ENCODE measurements at regions not wholly inside any gene's neighbourhood (a gene's known extent, or its start where the extent isn't known, plus 50 kb on each side); places are given as distances from the start of the nearest gene placed in this dataset.

DNA sequence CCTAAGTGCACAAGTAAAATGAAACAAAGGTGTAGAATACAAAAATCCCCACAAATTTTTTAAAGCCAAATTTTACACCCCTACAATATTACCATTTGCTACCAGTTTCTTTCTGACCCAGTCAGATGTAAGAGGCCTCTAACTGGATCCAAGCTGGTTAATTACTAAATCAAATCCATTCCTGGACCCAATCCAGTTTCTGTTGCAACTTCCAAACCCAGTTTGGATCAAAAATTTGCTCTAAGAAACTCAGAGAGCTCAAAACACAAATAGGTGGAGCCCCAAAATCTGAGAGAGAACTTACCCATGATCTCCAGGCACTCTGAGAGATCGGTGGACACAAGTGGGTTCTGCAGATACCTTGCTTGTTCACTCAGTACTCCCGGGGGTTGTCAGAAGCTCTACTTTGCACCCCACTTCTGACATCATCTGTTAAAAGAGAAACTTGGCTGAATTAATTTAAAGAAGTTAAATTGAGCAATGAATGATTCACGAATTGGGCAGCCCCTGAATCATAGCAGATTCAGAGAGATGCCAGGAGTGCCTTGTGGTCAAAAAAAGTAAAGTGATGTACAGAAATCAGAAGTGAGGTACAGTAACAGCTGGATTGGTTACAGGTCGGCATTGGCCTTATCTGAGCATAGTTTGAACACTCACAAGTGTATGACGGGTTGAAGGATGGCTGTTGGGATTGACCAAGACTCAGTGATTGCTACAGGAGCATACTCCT lies 448.0 kb downstream of the KCNT2 start:
- TF ChIP-seq, protein P1, sequence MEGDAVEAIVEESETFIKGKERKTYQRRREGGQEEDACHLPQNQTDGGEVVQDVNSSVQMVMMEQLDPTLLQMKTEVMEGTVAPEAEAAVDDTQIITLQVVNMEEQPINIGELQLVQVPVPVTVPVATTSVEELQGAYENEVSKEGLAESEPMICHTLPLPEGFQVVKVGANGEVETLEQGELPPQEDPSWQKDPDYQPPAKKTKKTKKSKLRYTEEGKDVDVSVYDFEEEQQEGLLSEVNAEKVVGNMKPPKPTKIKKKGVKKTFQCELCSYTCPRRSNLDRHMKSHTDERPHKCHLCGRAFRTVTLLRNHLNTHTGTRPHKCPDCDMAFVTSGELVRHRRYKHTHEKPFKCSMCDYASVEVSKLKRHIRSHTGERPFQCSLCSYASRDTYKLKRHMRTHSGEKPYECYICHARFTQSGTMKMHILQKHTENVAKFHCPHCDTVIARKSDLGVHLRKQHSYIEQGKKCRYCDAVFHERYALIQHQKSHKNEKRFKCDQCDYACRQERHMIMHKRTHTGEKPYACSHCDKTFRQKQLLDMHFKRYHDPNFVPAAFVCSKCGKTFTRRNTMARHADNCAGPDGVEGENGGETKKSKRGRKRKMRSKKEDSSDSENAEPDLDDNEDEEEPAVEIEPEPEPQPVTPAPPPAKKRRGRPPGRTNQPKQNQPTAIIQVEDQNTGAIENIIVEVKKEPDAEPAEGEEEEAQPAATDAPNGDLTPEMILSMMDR (IDR thresholded peaks at IDR 0.05; ENCODE audit: extremely low read depth, low read depth, low read length): no peak

DNA sequence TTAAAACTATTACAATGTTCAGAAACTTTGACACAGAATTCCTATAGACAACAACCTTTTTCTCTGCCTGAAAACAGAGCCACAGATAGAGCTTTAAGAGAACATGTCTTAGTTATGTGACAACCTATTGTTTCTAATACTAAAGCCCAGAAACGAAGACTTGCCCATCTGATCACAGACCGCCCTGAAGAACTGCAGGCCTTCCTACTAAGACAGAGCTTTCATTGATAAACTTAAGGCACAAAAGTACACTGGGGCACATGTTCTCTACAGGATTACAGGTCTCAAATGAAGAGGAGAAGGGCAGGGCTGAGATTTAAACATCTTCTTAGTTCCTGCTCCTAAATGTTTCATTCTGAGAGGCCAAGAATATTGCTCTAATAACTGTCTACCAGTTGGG lies 452.7 kb downstream of the KCNT2 start:
- H3K9me3 ChIP-seq (ENCODE audit: low read depth, low read length): no peaks in the 10 kb centered on the region
- no peak for DNase-seq (ENCODE audit: insufficient read length, low spot score, missing footprints)
- no peaks in the 10 kb centered on the region for H3K36me3 ChIP-seq (ENCODE audit: insufficient read depth, low read length)
- no peaks in the 10 kb centered on the region for H4K20me1 ChIP-seq (ENCODE audit: insufficient read depth, low read length)
- no peak overlapping the region for H3K4me3 ChIP-seq (ENCODE audit: insufficient read depth, low read length)
- peak overlapping the region; percentile 78 for H2AFZ ChIP-seq (ENCODE audit: low read length)
- no peak overlapping the region for H3K4me2 ChIP-seq (ENCODE audit: insufficient read depth, low read length)
- no peaks in the 10 kb centered on the region for H3K27me3 ChIP-seq (ENCODE audit: insufficient read depth, low read length)
- no peaks in the 10 kb centered on the region for H3K79me2 ChIP-seq (ENCODE audit: insufficient read depth, low read length)
- TF ChIP-seq, protein P1 (IDR thresholded peaks at IDR 0.05; ENCODE audit: extremely low read depth, low read depth, low read length): no peak
- H3K27ac ChIP-seq (ENCODE audit: low read depth, low read length): no peak overlapping the region
- peaks cover 9% of the 10 kb centered on the region for H3K4me1 ChIP-seq (ENCODE audit: insufficient read depth, low read length)

More for the DNA sequence above, 448.0 kb downstream of the KCNT2 start:
- Histone ChIP-seq H3K4me3 (ENCODE audit: insufficient read depth, low read length) (peak overlapping the region; percentile 59), H3K9me3 (ENCODE audit: low read depth, low read length) (no peaks in the 10 kb centered on the region), H3K79me2 (ENCODE audit: insufficient read depth, low read length) (no peaks in the 10 kb centered on the region), H3K27me3 (ENCODE audit: insufficient read depth, low read length) (no peaks in the 10 kb centered on the region), H3K4me1 (ENCODE audit: insufficient read depth, low read length) (peaks cover 12% of the 10 kb centered on the region), H4K20me1 (ENCODE audit: insufficient read depth, low read length) (no peaks in the 10 kb centered on the region), H3K36me3 (ENCODE audit: insufficient read depth, low read length) (no peaks in the 10 kb centered on the region), H3K4me2 (ENCODE audit: insufficient read depth, low read length) (peak overlapping the region; percentile 78), H2AFZ (ENCODE audit: low read length) (peak overlapping the region; percentile 84), H3K27ac (ENCODE audit: low read depth, low read length) (peak overlapping the region; percentile 57)
- no peak for DNase-seq (ENCODE audit: insufficient read length, low spot score, missing footprints)

DNA sequence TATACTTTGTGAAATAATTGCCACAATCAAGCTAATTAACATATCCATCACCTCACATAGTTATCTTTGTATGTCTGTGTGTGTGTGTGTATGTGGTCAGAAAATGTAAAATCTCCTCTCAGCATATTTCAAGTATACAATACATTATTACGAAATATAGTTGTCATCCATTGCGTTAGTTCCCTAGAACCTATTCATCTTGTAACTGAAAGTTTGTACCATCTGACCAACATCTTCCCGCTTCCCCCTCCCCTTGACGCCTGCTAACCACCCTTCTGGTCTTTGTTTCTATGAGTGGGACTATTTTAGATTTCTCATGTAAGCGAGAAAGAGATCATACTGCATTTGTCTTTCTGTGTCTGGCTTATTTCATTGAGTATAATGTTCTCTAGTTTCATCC lies 455.3 kb downstream of the KCNT2 start:
- Histone ChIP-seq H3K36me3 (ENCODE audit: insufficient read depth, low read length) (no peaks in the 10 kb centered on the region), H2AFZ (ENCODE audit: low read length) (no peak overlapping the region), H3K79me2 (ENCODE audit: insufficient read depth, low read length) (no peaks in the 10 kb centered on the region), H3K27me3 (ENCODE audit: insufficient read depth, low read length) (no peaks in the 10 kb centered on the region), H3K9me3 (ENCODE audit: low read depth, low read length) (no peaks in the 10 kb centered on the region), H3K4me1 (ENCODE audit: insufficient read depth, low read length) (no peaks in the 10 kb centered on the region), H3K4me3 (ENCODE audit: insufficient read depth, low read length) (no peak overlapping the region), H3K4me2 (ENCODE audit: insufficient read depth, low read length) (no peak overlapping the region), H3K27ac (ENCODE audit: low read depth, low read length) (no peak overlapping the region), H4K20me1 (ENCODE audit: insufficient read depth, low read length) (no peaks in the 10 kb centered on the region)
- no peak for DNase-seq (ENCODE audit: insufficient read length, low spot score, missing footprints)
- TF ChIP-seq, protein P1 (IDR thresholded peaks at IDR 0.05; ENCODE audit: extremely low read depth, low read depth, low read length): no peak

DNA sequence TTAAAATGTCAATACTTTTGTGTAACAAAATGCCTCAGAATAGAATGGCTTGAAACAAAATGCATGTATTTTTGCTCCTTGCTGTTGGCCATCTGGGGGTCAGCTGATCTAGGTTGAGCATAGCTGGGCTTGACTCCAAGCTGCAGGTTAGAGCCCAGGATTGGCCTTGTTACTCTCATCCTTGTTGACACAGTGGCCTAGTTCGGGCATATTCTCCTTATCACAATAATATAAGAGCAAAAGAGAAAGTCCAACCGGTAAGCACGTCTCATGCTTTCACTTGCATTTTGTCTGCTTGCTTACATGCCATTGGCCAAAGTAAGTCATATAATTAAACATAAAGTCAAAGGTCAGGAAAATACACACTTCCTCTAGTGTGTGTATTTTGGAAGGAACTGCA lies 456.2 kb downstream of the KCNT2 start:
- Histone ChIP-seq H3K4me3 (ENCODE audit: insufficient read depth, low read length) (peak overlapping the region; percentile 32), H3K4me2 (ENCODE audit: insufficient read depth, low read length) (peak overlapping the region; percentile 64), H2AFZ (ENCODE audit: low read length) (peak overlapping the region; percentile 88), H3K9me3 (ENCODE audit: low read depth, low read length) (no peaks in the 10 kb centered on the region), H3K4me1 (ENCODE audit: insufficient read depth, low read length) (no peaks in the 10 kb centered on the region), H4K20me1 (ENCODE audit: insufficient read depth, low read length) (no peaks in the 10 kb centered on the region), H3K36me3 (ENCODE audit: insufficient read depth, low read length) (no peaks in the 10 kb centered on the region), H3K27ac (ENCODE audit: low read depth, low read length) (no peak overlapping the region), H3K79me2 (ENCODE audit: insufficient read depth, low read length) (no peaks in the 10 kb centered on the region), H3K27me3 (ENCODE audit: insufficient read depth, low read length) (no peaks in the 10 kb centered on the region)
- DNase-seq (ENCODE audit: insufficient read length, low spot score, missing footprints): no peak
- TF ChIP-seq, protein P1 (IDR thresholded peaks at IDR 0.05; ENCODE audit: extremely low read depth, low read depth, low read length): no peak

All from osteoblast (primary cell).